GM12878 (cell line): ENCODE measurements at regions not wholly inside any gene's neighbourhood (a gene's known extent, or its start where the extent isn't known, plus 50 kb on each side); places are given as distances from the start of the nearest gene placed in this dataset.

Experiments
- ATF2 ChIP-seq: IDR thresholded peaks from 2 replicates; pipeline ENCODE4 v1.6.1; 2012; ENCODE audit warnings: low read length, inconsistent platforms
- ATF3 ChIP-seq: IDR thresholded peaks from 2 replicates; pipeline ENCODE4 v1.6.1; 2011; ENCODE audit warnings: low read depth, mild to moderate bottlenecking, low read length, moderate library complexity, borderline replicate concordance; ENCODE audit errors: extremely low read depth
- BCL3 ChIP-seq: IDR thresholded peaks from 2 replicates; pipeline ENCODE4 v1.6.1; 2011; ENCODE audit warnings: borderline replicate concordance, low read depth, mild to moderate bottlenecking, moderate library complexity, low read length; ENCODE audit not compliant: insufficient read depth, poor library complexity, severe bottlenecking
- BHLHE40 ChIP-seq, 2 experiments: fragments of 450-650 bp in 1 of 2; IDR thresholded peaks; 2 replicates each; pipeline ENCODE4 v1.6.1; 2011 to 2017; ENCODE audit warnings: low read depth in 2 of 2, borderline replicate concordance in 1 of 2, improper control_type of control experiment in 1 of 2, low read length in 1 of 2, mild to moderate bottlenecking in 1 of 2
- E2F8 ChIP-seq: fragments of 450-650 bp; IDR thresholded peaks from 2 replicates; pipeline ENCODE4 v1.6.1; 2018; ENCODE audit warnings: mild to moderate bottlenecking, low read depth, moderate library complexity; ENCODE audit not compliant: partially characterized antibody
- FOXK2 ChIP-seq: fragments of 450-650 bp; IDR thresholded peaks from 2 replicates; pipeline ENCODE4 v1.6.1; 2017; ENCODE audit warnings: mild to moderate bottlenecking, moderate library complexity
- IRF4 ChIP-seq: IDR thresholded peaks from 2 replicates; pipeline ENCODE4 v1.6.1; 2011; ENCODE audit warnings: low read depth, low read length
- MXI1 ChIP-seq: fragments of 150-350 bp; IDR thresholded peaks from 2 replicates; pipeline ENCODE4 v1.6.1; 2011; ENCODE audit warnings: low read depth, mild to moderate bottlenecking, inconsistent platforms, low read length, improper control_type of control experiment
- STAT1 ChIP-seq: fragments of 450-650 bp; conservative IDR thresholded peaks from 2 replicates; pipeline ENCODE4 v1.6.1; 2014; ENCODE audit warnings: antibody characterized with exemption, mild to moderate bottlenecking
- SUZ12 ChIP-seq: fragments of 200-600 bp; sonication (generic); IDR thresholded peaks from one replicate; pipeline ENCODE4 v1.6.1; 2018; ENCODE audit warnings: antibody characterized with exemption, mild to moderate bottlenecking; ENCODE audit not compliant: unreplicated experiment

GRCh38 chr7:51702673-51703072, 386.1 kb upstream of the COBL start (continued):
- TF ChIP-seq SUZ12 (no peak), STAT1 (no peak), MXI1 (no peak), ATF2 (no peak), BCL3 (no peak), IRF4 (no peak), BHLHE40 (IDR thresholded peaks at IDR 0.05; ENCODE audit: borderline replicate concordance in 1 of 2, low read depth in 2 of 2, low read length in 1 of 2) (peak; percentile 75 to 83), FOXK2 (no peak), E2F8 (no peak), ATF3 (no peak)
